ENCODE measurements at regions not wholly inside any gene's neighbourhood (a gene's known extent, or its start where the extent isn't known, plus 50 kb on each side); places are given as distances from the start of the nearest gene placed in this dataset.

DNA sequence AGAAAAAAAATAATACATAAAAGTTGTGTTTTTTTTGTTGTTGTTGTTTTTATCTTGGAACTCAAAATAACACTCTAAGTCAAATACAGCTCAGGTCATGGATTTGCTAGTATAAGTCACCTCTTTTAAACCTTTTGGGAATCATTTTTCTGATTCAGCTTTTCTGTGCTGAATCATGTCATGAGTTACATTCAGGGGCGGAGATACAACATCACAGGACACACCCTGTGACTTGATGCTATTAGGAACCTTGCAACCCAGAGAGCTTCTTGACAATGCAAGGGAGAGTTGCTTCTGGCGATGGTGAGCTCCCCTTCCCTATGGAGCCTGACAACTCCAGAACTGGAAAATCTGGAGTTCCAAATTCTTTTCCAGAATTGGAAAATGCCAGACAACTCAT, 358.3 kb upstream of the C16orf82 start:
- H3K4me3 ChIP-seq (replicated peaks in 1 of 3; ENCODE audit: insufficient read depth in 1 of 3, low read depth in 2 of 3, low read length in 3 of 3): no peak overlapping the region
- peaks cover 0 to 4% of the 10 kb centered on the region in 2 experiments; a peak in 3 of 5 replicates for H3K27me3 ChIP-seq (ENCODE audit: control insufficient read depth in 1 of 2, insufficient read depth in 2 of 2, low read length in 2 of 2)
- no TSS peak for BruUV-seq (replicated peaks)
- no peaks in the 10 kb centered on the region for H4K20me1 ChIP-seq (ENCODE audit: insufficient read depth, low read length)
- in situ Hi-C loops (cut with HindIII; ENCODE audit: extremely low pct_ligation_motif_present, low pct_unique_long_range_greater_than_20kb) (no loop called here), intact Hi-C loops (cut with micrococcal nuclease; ENCODE audit: unreplicated experiment) (no loop called here)
- H3K9me3 ChIP-seq (ENCODE audit: low read length): no peaks in the 10 kb centered on the region
- no peak overlapping the region for H3K27ac ChIP-seq (ENCODE audit: extremely low read length, insufficient read depth, low read length)
- TF ChIP-seq, protein P1, sequence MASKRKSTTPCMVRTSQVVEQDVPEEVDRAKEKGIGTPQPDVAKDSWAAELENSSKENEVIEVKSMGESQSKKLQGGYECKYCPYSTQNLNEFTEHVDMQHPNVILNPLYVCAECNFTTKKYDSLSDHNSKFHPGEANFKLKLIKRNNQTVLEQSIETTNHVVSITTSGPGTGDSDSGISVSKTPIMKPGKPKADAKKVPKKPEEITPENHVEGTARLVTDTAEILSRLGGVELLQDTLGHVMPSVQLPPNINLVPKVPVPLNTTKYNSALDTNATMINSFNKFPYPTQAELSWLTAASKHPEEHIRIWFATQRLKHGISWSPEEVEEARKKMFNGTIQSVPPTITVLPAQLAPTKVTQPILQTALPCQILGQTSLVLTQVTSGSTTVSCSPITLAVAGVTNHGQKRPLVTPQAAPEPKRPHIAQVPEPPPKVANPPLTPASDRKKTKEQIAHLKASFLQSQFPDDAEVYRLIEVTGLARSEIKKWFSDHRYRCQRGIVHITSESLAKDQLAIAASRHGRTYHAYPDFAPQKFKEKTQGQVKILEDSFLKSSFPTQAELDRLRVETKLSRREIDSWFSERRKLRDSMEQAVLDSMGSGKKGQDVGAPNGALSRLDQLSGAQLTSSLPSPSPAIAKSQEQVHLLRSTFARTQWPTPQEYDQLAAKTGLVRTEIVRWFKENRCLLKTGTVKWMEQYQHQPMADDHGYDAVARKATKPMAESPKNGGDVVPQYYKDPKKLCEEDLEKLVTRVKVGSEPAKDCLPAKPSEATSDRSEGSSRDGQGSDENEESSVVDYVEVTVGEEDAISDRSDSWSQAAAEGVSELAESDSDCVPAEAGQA (IDR thresholded peaks at IDR 0.05; ENCODE audit: low read depth): no peak
- TF ChIP-seq, protein P1 (CRISPR knock-in tag; IDR thresholded peaks at IDR 0.05; ENCODE audit: borderline replicate concordance): no peak
- TF ChIP-seq NKX3-1 (CRISPR knock-in tag; IDR thresholded peaks at IDR 0.05) (no peak), TCF7 (IDR thresholded peaks at IDR 0.05; ENCODE audit: low read depth) (no peak), AGO2 (optimal IDR thresholded peaks at IDR 0.05; ENCODE audit: low read depth, low read length) (no peak), HMG20B (CRISPR knock-in tag; conservative IDR thresholded peaks at IDR 0.05) (no peak), TGIF2 (CRISPR knock-in tag; IDR thresholded peaks at IDR 0.05) (no peak), ZKSCAN1 (IDR thresholded peaks at IDR 0.05; ENCODE audit: low read length) (no peak), SAFB2 (CRISPR knock-in tag; IDR thresholded peaks at IDR 0.05; ENCODE audit: borderline replicate concordance, low read depth) (no peak)
- TF ChIP-seq, protein P2, sequence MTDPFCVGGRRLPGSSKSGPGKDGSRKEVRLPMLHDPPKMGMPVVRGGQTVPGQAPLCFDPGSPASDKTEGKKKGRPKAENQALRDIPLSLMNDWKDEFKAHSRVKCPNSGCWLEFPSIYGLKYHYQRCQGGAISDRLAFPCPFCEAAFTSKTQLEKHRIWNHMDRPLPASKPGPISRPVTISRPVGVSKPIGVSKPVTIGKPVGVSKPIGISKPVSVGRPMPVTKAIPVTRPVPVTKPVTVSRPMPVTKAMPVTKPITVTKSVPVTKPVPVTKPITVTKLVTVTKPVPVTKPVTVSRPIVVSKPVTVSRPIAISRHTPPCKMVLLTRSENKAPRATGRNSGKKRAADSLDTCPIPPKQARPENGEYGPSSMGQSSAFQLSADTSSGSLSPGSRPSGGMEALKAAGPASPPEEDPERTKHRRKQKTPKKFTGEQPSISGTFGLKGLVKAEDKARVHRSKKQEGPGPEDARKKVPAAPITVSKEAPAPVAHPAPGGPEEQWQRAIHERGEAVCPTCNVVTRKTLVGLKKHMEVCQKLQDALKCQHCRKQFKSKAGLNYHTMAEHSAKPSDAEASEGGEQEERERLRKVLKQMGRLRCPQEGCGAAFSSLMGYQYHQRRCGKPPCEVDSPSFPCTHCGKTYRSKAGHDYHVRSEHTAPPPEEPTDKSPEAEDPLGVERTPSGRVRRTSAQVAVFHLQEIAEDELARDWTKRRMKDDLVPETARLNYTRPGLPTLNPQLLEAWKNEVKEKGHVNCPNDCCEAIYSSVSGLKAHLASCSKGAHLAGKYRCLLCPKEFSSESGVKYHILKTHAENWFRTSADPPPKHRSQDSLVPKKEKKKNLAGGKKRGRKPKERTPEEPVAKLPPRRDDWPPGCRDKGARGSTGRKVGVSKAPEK (CRISPR knock-in tag; IDR thresholded peaks at IDR 0.05; ENCODE audit: borderline replicate concordance): no peak
- TF ChIP-seq, protein P3, sequence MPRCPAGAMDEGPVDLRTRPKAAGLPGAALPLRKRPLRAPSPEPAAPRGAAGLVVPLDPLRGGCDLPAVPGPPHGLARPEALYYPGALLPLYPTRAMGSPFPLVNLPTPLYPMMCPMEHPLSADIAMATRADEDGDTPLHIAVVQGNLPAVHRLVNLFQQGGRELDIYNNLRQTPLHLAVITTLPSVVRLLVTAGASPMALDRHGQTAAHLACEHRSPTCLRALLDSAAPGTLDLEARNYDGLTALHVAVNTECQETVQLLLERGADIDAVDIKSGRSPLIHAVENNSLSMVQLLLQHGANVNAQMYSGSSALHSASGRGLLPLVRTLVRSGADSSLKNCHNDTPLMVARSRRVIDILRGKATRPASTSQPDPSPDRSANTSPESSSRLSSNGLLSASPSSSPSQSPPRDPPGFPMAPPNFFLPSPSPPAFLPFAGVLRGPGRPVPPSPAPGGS (CRISPR knock-in tag; IDR thresholded peaks at IDR 0.05): no peak
- ATAC-seq: no peak
- no peaks in the 10 kb centered on the region for H3K36me3 ChIP-seq (replicated peaks in 1 of 2; ENCODE audit: control insufficient read depth in 1 of 2, insufficient read depth in 2 of 2, low read length in 2 of 2)
- FAIRE-seq: no peak
- no peaks in the 10 kb centered on the region for H3K79me2 ChIP-seq (ENCODE audit: insufficient read depth, low read length)
- ChIA-PET CTCF (ENCODE audit: low intra/inter-chr PET ratio, low total read pairs) (no interaction called here), POLR2A (no interaction called here)
- no peak overlapping the region for H3K9ac ChIP-seq (ENCODE audit: insufficient read depth, low read depth, low read length)
- no peak overlapping the region for H3K4me2 ChIP-seq (ENCODE audit: low read depth, low read length)
- WGBS (ENCODE audit: low lambda C conversion rate): 18% methylated on average over 2 of the region's 2 CpGs
- H3K4me1 ChIP-seq (ENCODE audit: insufficient read depth, low read length): no peaks in the 10 kb centered on the region
- no peak for DNase-seq (ENCODE audit: low spot score)
- H2AFZ ChIP-seq (ENCODE audit: low read length): no peak overlapping the region

All from HepG2 (cell line).